SK-N-SH (cell line): ENCODE measurements at regions not wholly inside any gene's neighbourhood (a gene's known extent, or its start where the extent isn't known, plus 50 kb on each side); places are given as distances from the start of the nearest gene placed in this dataset.

Source experiments
- CHD2 ChIP-seq: fragments of 150-350 bp; IDR thresholded peaks from 2 replicates; pipeline ENCODE4 v1.6.1; 2018; ENCODE audit warnings: low read length; ENCODE audit not compliant: partially characterized antibody
- CTCF ChIP-seq: fragments of 200-600 bp; sonication (generic); IDR thresholded peaks from 2 replicates; pipeline ENCODE4 v1.6.1; 2017; ENCODE audit warnings: antibody characterized with exemption, mild to moderate bottlenecking, moderate library complexity
- EZH2phosphoT487 ChIP-seq: fragments of 200-600 bp; sonication (generic); IDR thresholded peaks from 2 replicates; pipeline ENCODE4 v1.6.1; 2017; ENCODE audit warnings: low read depth, mixed run types, mild to moderate bottlenecking, antibody characterized with exemption, moderate library complexity, borderline replicate concordance
- IRF3 ChIP-seq: fragments of 150-350 bp; IDR thresholded peaks from 2 replicates; pipeline ENCODE4 v1.6.1; 2016; ENCODE audit warnings: mild to moderate bottlenecking, low read depth, low read length
- RCOR1 ChIP-seq: fragments of 150-350 bp; IDR thresholded peaks from 2 replicates; pipeline ENCODE4 v1.6.1; 2017; ENCODE audit warnings: antibody characterized with exemption, low read length
- REST ChIP-seq: IDR thresholded peaks from 2 replicates; pipeline ENCODE4 v1.6.1; 2012; ENCODE audit warnings: mild to moderate bottlenecking, low read depth, low read length, moderate library complexity
- SIN3A ChIP-seq: IDR thresholded peaks from 2 replicates; pipeline ENCODE4 v1.6.1; 2012; ENCODE audit warnings: low read depth, mild to moderate bottlenecking, low read length, moderate library complexity, borderline replicate concordance
- SMC3 ChIP-seq: IDR thresholded peaks from 2 replicates; pipeline ENCODE4 v1.6.1; 2012; ENCODE audit warnings: low read depth, low read length, improper control_type of control experiment
- TAF1 ChIP-seq: IDR thresholded peaks from 2 replicates; pipeline ENCODE4 v1.6.1; 2012; ENCODE audit warnings: low read depth, mild to moderate bottlenecking, low read length, moderate library complexity, borderline replicate concordance
- TCF12 ChIP-seq: IDR thresholded peaks from 2 replicates; pipeline ENCODE4 v1.4.0; 2012
- TEAD4 ChIP-seq: IDR thresholded peaks from 2 replicates; pipeline ENCODE4 v1.4.0; 2012; ENCODE audit warnings: mild to moderate bottlenecking, borderline replicate concordance; ENCODE audit not compliant: insufficient read depth

- TF ChIP-seq TCF12 (no peak), CHD2 (no peak), EZH2phosphoT487 (no peak), IRF3 (no peak), REST (no peak), TAF1 (no peak), TEAD4 (no peak), SIN3A (no peak), CTCF (no peak), RCOR1 (no peak), SMC3 (no peak)
These were observed 119.2 kb upstream of the PJA1 start for GRCh38 chrX:69284491-69284890.
